ENCODE measurements at regions not wholly inside any gene's neighbourhood (a gene's known extent, or its start where the extent isn't known, plus 50 kb on each side); places are given as distances from the start of the nearest gene placed in this dataset.

DNA sequence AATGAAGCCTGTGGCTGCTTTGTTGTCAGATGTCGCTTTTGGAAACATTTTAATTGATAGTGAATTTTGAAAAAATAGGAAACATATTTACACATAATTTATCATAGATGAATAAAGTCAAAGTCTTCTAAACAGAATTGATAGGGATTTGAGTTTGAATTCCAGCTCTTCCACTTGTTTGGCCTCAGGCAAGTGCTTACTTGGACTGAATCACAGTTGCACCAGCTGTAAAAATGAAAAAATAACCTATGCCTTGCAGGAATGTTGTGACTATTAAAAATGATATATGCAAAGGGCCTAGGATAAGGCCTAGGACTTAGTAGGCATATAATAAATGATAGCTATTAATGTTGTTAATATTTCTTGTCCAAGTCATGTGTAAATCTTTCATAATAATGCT is 618.5 kb upstream of the MMS22L start:
- Mint-ChIP-seq H3K36me3 (no peaks in the 10 kb centered on the region), H3K4me3 (no peak overlapping the region), H3K27me3 (no peaks in the 10 kb centered on the region), H3K27ac (no peak overlapping the region), H3K9me3 (peaks cover 0 to 11% (median 0%) of the 10 kb centered on the region in 8 donors), H3K4me1 (no peaks in the 10 kb centered on the region)
- ChIA-PET CTCF (ENCODE audit: partially characterized antibody) (no interaction called here), POLR2A (ENCODE audit: partially characterized antibody) (no interaction called here)
- no peaks in the 10 kb centered on the region for H3K27me3 ChIP-seq (ENCODE audit: insufficient read depth, low read length)
- H3K4me1 ChIP-seq (ENCODE audit: insufficient read depth, low read length) = no peaks in the 10 kb centered on the region
- H3K36me3 ChIP-seq (ENCODE audit: insufficient read depth, low read length) = no peaks in the 10 kb centered on the region
- intact Hi-C loops (cut with micrococcal nuclease) = no loop called here
- H3K4me3 ChIP-seq (ENCODE audit: low read length in 2 of 2) = no peak overlapping the region
- no peaks in the 10 kb centered on the region for H3K9me3 ChIP-seq (ENCODE audit: control insufficient read depth in 1 of 2, low read length in 2 of 2)
- no peak overlapping the region for H3K27ac ChIP-seq (ENCODE audit: low read depth, low read length)
- DNase-seq = no peak

DNA sequence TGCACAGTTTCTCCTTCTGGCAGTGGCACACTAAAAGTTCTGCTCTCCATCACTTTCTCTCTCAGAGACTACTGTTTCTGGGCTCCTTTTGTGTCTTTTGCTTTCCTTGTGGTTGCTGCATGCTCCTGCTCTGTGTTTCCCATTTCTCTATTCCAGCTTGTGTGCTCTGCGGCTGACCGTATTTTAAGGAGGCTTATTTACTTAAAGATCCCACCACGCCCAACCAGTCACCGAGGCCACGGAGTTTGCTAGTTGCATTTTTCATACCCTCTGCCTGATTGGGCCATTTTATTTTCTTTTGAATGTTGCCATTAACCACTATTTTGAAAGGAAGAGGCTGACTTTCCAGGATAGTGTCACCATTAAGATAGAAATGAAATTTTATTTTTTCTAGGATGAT is 626.4 kb upstream of the MMS22L start:
- Mint-ChIP-seq H3K4me3 (no peak overlapping the region), H3K9me3 (peaks cover 0 to 9% (median 3%) of the 10 kb centered on the region in 8 donors), H3K27me3 (no peaks in the 10 kb centered on the region), H3K4me1 (no peaks in the 10 kb centered on the region), H3K36me3 (no peaks in the 10 kb centered on the region), H3K27ac (no peak overlapping the region)
- no peaks in the 10 kb centered on the region for H3K9me3 ChIP-seq (ENCODE audit: control insufficient read depth in 1 of 2, low read length in 2 of 2)
- no peaks in the 10 kb centered on the region for H3K27me3 ChIP-seq (ENCODE audit: insufficient read depth, low read length)
- intact Hi-C loops (cut with micrococcal nuclease) = no loop called here
- no peak overlapping the region for H3K27ac ChIP-seq (ENCODE audit: low read depth, low read length)
- H3K4me3 ChIP-seq (ENCODE audit: low read length in 2 of 2) = no peak overlapping the region
- ChIA-PET POLR2A (ENCODE audit: partially characterized antibody) (no interaction called here), CTCF (ENCODE audit: partially characterized antibody) (no interaction called here)
- no peak for DNase-seq
- no peaks in the 10 kb centered on the region for H3K4me1 ChIP-seq (ENCODE audit: insufficient read depth, low read length)
- no peaks in the 10 kb centered on the region for H3K36me3 ChIP-seq (ENCODE audit: insufficient read depth, low read length)

DNA sequence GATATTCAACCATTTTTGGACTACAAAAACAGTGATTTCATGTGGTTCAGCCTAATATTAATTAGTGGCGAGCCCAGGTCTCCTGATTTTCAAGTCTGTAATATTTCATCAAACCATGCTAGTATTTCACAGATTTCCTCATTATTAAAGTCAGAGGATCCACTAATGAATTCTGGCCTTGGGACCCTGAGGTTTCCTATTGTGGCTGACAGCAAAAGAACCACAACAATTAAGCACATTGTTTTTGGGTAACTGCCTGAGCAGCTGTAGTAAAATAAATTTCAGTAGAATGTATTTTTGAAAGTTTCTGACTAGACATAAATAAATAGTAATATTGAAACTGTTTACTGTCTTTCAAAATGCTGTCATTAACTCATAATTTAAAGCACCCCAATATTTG is 630.7 kb upstream of the MMS22L start:
- Mint-ChIP-seq H3K4me3 (no peak overlapping the region), H3K27ac (no peak overlapping the region), H3K27me3 (no peaks in the 10 kb centered on the region), H3K36me3 (no peaks in the 10 kb centered on the region), H3K4me1 (no peaks in the 10 kb centered on the region), H3K9me3 (no peaks in the 10 kb centered on the region)
- intact Hi-C loops (cut with micrococcal nuclease) = no loop called here
- Histone ChIP-seq H3K4me1 (ENCODE audit: insufficient read depth, low read length) (no peaks in the 10 kb centered on the region), H3K27me3 (ENCODE audit: insufficient read depth, low read length) (no peaks in the 10 kb centered on the region), H3K4me3 (ENCODE audit: low read length in 2 of 2) (no peak overlapping the region), H3K27ac (ENCODE audit: low read depth, low read length) (no peak overlapping the region), H3K9me3 (ENCODE audit: control insufficient read depth in 1 of 2, low read length in 2 of 2) (no peaks in the 10 kb centered on the region), H3K36me3 (ENCODE audit: insufficient read depth, low read length) (no peaks in the 10 kb centered on the region)
- POLR2A ChIA-PET (ENCODE audit: partially characterized antibody) = no interaction called here
- no peak for DNase-seq
- CTCF ChIA-PET (ENCODE audit: partially characterized antibody) = no interaction called here

DNA sequence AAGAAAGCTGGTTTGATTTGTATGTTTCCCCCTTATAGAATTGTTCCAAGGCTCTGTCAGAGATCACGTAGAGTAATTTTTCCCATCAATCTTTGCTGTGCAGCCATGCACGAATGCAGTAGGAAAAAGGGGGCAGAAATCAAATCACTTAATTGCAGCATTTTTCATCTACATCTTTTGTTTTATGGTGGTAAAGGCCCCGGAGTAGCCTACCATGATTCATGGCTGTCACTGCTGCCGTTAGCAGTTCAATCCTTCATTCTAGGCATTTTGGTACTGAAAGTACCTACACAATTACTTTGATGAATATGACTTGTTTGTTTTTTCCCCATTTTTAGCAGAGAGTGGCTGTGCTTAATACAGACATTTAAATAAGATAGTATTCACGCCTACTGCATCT is 631.9 kb upstream of the MMS22L start:
- Mint-ChIP-seq H3K27me3 (no peaks in the 10 kb centered on the region), H3K27ac (no peak overlapping the region), H3K9me3 (peaks cover 0 to 2% (median 0%) of the 10 kb centered on the region in 8 donors), H3K4me1 (no peaks in the 10 kb centered on the region), H3K36me3 (no peaks in the 10 kb centered on the region), H3K4me3 (no peak overlapping the region)
- no peak overlapping the region for H3K4me3 ChIP-seq (ENCODE audit: low read length in 2 of 2)
- H3K4me1 ChIP-seq (ENCODE audit: insufficient read depth, low read length) = no peaks in the 10 kb centered on the region
- ChIA-PET CTCF (ENCODE audit: partially characterized antibody) (no interaction called here), POLR2A (ENCODE audit: partially characterized antibody) (no interaction called here)
- H3K36me3 ChIP-seq (ENCODE audit: insufficient read depth, low read length) = no peaks in the 10 kb centered on the region
- intact Hi-C loops (cut with micrococcal nuclease) = no loop called here
- DNase-seq = no peak
- no peaks in the 10 kb centered on the region for H3K9me3 ChIP-seq (ENCODE audit: control insufficient read depth in 1 of 2, low read length in 2 of 2)
- no peaks in the 10 kb centered on the region for H3K27me3 ChIP-seq (ENCODE audit: insufficient read depth, low read length)
- H3K27ac ChIP-seq (ENCODE audit: low read depth, low read length) = no peak overlapping the region

DNA sequence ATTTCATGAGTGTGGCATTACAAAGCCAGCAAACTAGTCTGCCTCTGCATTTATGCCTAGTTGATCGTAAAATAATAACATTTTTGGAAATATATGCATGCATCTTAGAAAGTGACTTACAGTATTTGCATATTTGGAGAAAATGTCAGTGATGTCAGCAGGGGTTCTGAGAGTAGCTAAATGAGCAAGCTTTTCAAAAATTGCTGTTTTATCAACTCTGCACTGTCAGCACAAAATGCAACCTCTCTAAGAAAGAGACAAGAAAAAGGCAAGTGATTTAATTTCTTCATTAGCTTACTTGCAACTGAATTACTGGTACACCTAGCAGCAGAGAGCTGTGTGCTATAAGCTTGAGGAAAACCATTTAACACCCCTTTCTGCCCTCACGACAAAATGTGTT is 632.5 kb upstream of the MMS22L start:
- Histone ChIP-seq H3K36me3 (ENCODE audit: insufficient read depth, low read length) (no peaks in the 10 kb centered on the region), H3K27me3 (ENCODE audit: insufficient read depth, low read length) (no peaks in the 10 kb centered on the region), H3K4me1 (ENCODE audit: insufficient read depth, low read length) (no peaks in the 10 kb centered on the region), H3K27ac (ENCODE audit: low read depth, low read length) (no peak overlapping the region), H3K4me3 (ENCODE audit: low read length in 2 of 2) (no peak overlapping the region), H3K9me3 (ENCODE audit: control insufficient read depth in 1 of 2, low read length in 2 of 2) (no peaks in the 10 kb centered on the region)
- ChIA-PET CTCF (ENCODE audit: partially characterized antibody) (no interaction called here), POLR2A (ENCODE audit: partially characterized antibody) (no interaction called here)
- Mint-ChIP-seq H3K9me3 (peaks cover 0 to 2% (median 0%) of the 10 kb centered on the region in 8 donors), H3K27ac (no peak overlapping the region), H3K36me3 (no peaks in the 10 kb centered on the region), H3K4me3 (no peak overlapping the region), H3K27me3 (no peaks in the 10 kb centered on the region), H3K4me1 (no peaks in the 10 kb centered on the region)
- intact Hi-C loops (cut with micrococcal nuclease) = no loop called here
- no peak for DNase-seq

DNA sequence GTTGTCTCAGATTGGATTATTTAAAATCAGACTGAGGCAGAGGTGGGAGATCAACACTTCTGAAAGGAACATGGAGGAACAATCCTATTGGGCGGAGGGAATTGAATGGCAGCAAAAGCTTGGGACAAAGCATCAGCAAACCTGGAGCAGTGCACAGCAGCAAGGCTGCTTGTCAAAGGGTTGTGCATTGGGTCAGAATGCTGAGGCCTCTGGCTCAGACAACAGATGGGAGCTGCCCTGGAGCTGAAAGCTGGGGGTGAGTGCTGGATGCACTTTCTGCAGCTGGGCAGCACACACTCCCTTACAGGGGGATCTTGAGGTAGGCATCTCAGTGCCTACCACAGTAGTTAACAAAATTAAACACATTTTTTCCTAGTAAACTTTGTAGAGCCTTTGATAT is 634.4 kb upstream of the MMS22L start:
- Histone ChIP-seq H3K4me3 (ENCODE audit: low read length in 2 of 2) (no peak overlapping the region), H3K4me1 (ENCODE audit: insufficient read depth, low read length) (no peaks in the 10 kb centered on the region), H3K36me3 (ENCODE audit: insufficient read depth, low read length) (no peaks in the 10 kb centered on the region), H3K27me3 (ENCODE audit: insufficient read depth, low read length) (no peaks in the 10 kb centered on the region), H3K27ac (ENCODE audit: low read depth, low read length) (no peak overlapping the region), H3K9me3 (ENCODE audit: control insufficient read depth in 1 of 2, low read length in 2 of 2) (no peaks in the 10 kb centered on the region)
- no peaks in the 10 kb centered on the region for H3K4me1 Mint-ChIP-seq
- peaks cover 0 to 2% (median 0%) of the 10 kb centered on the region in 8 donors for H3K9me3 Mint-ChIP-seq
- intact Hi-C loops (cut with micrococcal nuclease) = no loop called here
- H3K4me3 Mint-ChIP-seq = no peak overlapping the region
- CTCF ChIA-PET (ENCODE audit: partially characterized antibody) = no interaction called here
- POLR2A ChIA-PET (ENCODE audit: partially characterized antibody) = no interaction called here
- H3K27me3 Mint-ChIP-seq = no peaks in the 10 kb centered on the region
- H3K36me3 Mint-ChIP-seq = no peaks in the 10 kb centered on the region
- DNase-seq = no peak
- H3K27ac Mint-ChIP-seq = no peak overlapping the region

DNA sequence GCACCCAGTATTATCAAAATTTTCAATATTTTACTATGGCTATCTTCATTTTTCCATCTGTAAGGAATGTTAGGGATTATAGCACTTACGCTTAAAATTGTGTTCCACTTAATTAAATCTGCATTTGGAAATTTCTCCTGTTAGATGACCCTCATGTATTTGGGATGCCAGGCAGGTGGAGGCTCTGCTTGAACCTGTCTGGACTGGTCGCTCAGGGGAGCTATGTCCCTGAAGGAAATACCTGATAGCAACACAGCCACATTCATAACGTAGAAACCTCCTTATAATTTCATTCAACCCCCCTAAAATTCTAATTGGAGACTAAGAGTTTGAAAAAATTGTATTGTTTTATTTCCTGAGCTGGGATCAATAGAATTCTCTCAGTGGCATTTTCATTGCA is 636.0 kb upstream of the MMS22L start:
- no peaks in the 10 kb centered on the region for H3K27me3 ChIP-seq (ENCODE audit: insufficient read depth, low read length)
- Mint-ChIP-seq H3K4me3 (no peak overlapping the region), H3K27me3 (no peaks in the 10 kb centered on the region), H3K27ac (no peak overlapping the region), H3K4me1 (no peaks in the 10 kb centered on the region), H3K9me3 (peaks cover 0 to 2% (median 0%) of the 10 kb centered on the region in 8 donors), H3K36me3 (no peaks in the 10 kb centered on the region)
- H3K4me1 ChIP-seq (ENCODE audit: insufficient read depth, low read length) = no peaks in the 10 kb centered on the region
- H3K9me3 ChIP-seq (ENCODE audit: control insufficient read depth in 1 of 2, low read length in 2 of 2) = no peaks in the 10 kb centered on the region
- no peak for DNase-seq
- intact Hi-C loops (cut with micrococcal nuclease) = no loop called here
- CTCF ChIA-PET (ENCODE audit: partially characterized antibody) = no interaction called here
- H3K36me3 ChIP-seq (ENCODE audit: insufficient read depth, low read length) = no peaks in the 10 kb centered on the region
- H3K4me3 ChIP-seq (ENCODE audit: low read length in 2 of 2) = no peak overlapping the region
- no peak overlapping the region for H3K27ac ChIP-seq (ENCODE audit: low read depth, low read length)
- POLR2A ChIA-PET (ENCODE audit: partially characterized antibody) = no interaction called here

DNA sequence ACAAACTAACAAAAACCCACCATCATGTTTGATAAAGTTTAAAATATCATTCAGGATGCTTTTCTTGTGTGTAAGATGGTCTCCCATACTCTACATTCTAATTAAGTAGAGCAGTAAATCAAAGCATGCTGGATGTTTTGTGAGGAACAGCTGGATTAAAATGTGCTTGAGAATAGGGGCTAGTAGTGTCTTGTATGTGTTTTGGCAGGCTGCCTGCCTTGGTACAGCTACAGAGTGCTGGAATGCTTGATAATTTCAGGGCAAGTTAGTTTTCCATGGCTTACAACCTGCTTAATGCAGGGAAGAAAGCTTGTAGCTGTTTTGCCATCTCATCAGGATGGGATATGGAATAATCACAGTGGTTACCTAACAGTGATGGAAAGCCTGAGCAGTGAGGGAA is 636.6 kb upstream of the MMS22L start:
- ChIA-PET POLR2A (ENCODE audit: partially characterized antibody) (no interaction called here), CTCF (ENCODE audit: partially characterized antibody) (no interaction called here)
- Histone ChIP-seq H3K27ac (ENCODE audit: low read depth, low read length) (no peak overlapping the region), H3K9me3 (ENCODE audit: control insufficient read depth in 1 of 2, low read length in 2 of 2) (no peaks in the 10 kb centered on the region), H3K4me3 (ENCODE audit: low read length in 2 of 2) (no peak overlapping the region), H3K27me3 (ENCODE audit: insufficient read depth, low read length) (no peaks in the 10 kb centered on the region), H3K36me3 (ENCODE audit: insufficient read depth, low read length) (no peaks in the 10 kb centered on the region), H3K4me1 (ENCODE audit: insufficient read depth, low read length) (no peaks in the 10 kb centered on the region)
- H3K27me3 Mint-ChIP-seq = no peaks in the 10 kb centered on the region
- peaks cover 0 to 2% (median 0%) of the 10 kb centered on the region in 8 donors for H3K9me3 Mint-ChIP-seq
- intact Hi-C loops (cut with micrococcal nuclease) = no loop called here
- DNase-seq = no peak
- H3K4me3 Mint-ChIP-seq = no peak overlapping the region
- H3K27ac Mint-ChIP-seq = no peak overlapping the region
- H3K4me1 Mint-ChIP-seq = no peaks in the 10 kb centered on the region
- no peaks in the 10 kb centered on the region for H3K36me3 Mint-ChIP-seq

Measured in CD4-positive, alpha-beta memory T cell (primary cell).